Body of pancreas (tissue), 4 donors: ENCODE measurements at regions not wholly inside any gene's neighbourhood (a gene's known extent, or its start where the extent isn't known, plus 50 kb on each side); places are given as distances from the start of the nearest gene placed in this dataset.

ENCODE experiments used
- CTCF ChIP-seq, 7 experiments: fragments of 450-650 bp in 4 of 7; fragments of 200-600 bp in 3 of 7; sonication (generic) in 3 of 7; IDR thresholded peaks; one replicate each; pipeline ENCODE4 v1.5.1; 2016 to 2019; ENCODE audit warnings: antibody characterized with exemption in 7 of 7
- POLR2A ChIP-seq, 3 donors: fragments of 450-650 bp; IDR thresholded peaks; one replicate each; pipeline ENCODE4 v1.6.1; 2016; ENCODE audit warnings: antibody characterized with exemption in 3 of 3, mild to moderate bottlenecking in 2 of 3

DNA sequence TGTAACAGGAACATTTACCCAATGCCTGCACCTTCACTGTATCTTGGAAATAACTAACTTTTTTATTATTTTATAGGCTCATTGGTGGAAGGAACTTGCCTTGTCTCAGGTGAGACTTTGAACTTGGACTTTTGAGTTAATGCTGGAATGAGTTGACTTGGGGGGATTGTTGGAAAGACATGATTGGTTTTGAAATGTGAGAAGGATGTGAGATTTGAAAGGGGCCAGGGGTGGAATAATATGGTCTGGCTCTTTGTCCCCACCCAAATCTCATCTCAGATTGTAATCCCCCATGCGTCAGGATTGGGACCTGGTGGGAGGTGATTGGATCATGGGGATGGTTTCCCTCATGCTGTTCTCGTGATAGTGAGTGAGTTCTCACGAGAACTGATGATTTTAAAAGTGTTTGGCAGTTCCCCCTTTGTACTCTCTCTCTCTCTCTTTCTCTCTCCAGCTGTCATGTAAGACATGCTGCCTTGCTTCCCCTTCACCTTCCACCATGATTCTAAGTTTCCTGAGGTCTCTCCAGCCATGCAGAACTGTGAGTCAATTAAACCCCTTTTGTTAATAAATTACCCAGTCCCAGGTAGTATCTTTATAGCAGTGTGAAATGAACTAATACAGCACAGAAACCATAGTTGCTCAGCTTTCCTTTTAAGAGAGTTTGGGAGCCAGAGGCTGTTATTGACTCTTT is 244.1 kb downstream of the BTG1 start:
- TF ChIP-seq CTCF (IDR thresholded peaks at IDR 0.05): no peak
- TF ChIP-seq POLR2A (IDR thresholded peaks at IDR 0.05): no peak
